ENCODE measurements at regions not wholly inside any gene's neighbourhood (a gene's known extent, or its start where the extent isn't known, plus 50 kb on each side); places are given as distances from the start of the nearest gene placed in this dataset.

- no peak for TF ChIP-seq CTCF (IDR thresholded peaks at IDR 0.05; ENCODE audit: low read depth, low read length)
- H3K4me3 ChIP-seq (ENCODE audit: low read depth, low read length), result no peak overlapping the region
These were observed 185.3 kb upstream of the GDF10 start for GRCh38 chr10:47114680-47115186.

- TF ChIP-seq CTCF (IDR thresholded peaks at IDR 0.05; ENCODE audit: low read depth, low read length), result no peak
- no peak overlapping the region for H3K4me3 ChIP-seq (ENCODE audit: low read depth, low read length)
These were observed 184.7 kb upstream of the GDF10 start for GRCh38 chr10:47115322-47115721.

GRCh38 chr10:47116445-47116844 lies 183.6 kb upstream of the GDF10 start:
- no peak for TF ChIP-seq CTCF (IDR thresholded peaks at IDR 0.05; ENCODE audit: low read depth, low read length)
- no peak overlapping the region for H3K4me3 ChIP-seq (ENCODE audit: low read depth, low read length)

- no peak overlapping the region for H3K4me3 ChIP-seq (ENCODE audit: low read depth, low read length)
- TF ChIP-seq CTCF (IDR thresholded peaks at IDR 0.05; ENCODE audit: low read depth, low read length), result no peak
These were observed 181.7 kb upstream of the GDF10 start for GRCh38 chr10:47118326-47118725.

- H3K4me3 ChIP-seq (ENCODE audit: low read depth, low read length), result no peak overlapping the region
- TF ChIP-seq CTCF (IDR thresholded peaks at IDR 0.05; ENCODE audit: low read depth, low read length), result no peak
These were observed 178.7 kb upstream of the GDF10 start for GRCh38 chr10:47121336-47121735.

GRCh38 chr10:47123716-47124288 lies 176.2 kb upstream of the GDF10 start:
- no peak overlapping the region for H3K4me3 ChIP-seq (ENCODE audit: low read depth, low read length)
- TF ChIP-seq CTCF (IDR thresholded peaks at IDR 0.05; ENCODE audit: low read depth, low read length), result no peak

- no peak for TF ChIP-seq CTCF (IDR thresholded peaks at IDR 0.05; ENCODE audit: low read depth, low read length)
These were observed 172.7 kb upstream of the GDF10 start for GRCh38 chr10:47127188-47127785.

More at GRCh38 chr10:47127188-47127785, 172.7 kb upstream of the GDF10 start:
- H3K4me3 ChIP-seq (ENCODE audit: low read depth, low read length), result no peak overlapping the region

Data from WI38 (cell line).